Inflammatory macrophage treated with lipopolysaccharide for 4 hours (primary cell): ENCODE measurements at regions not wholly inside any gene's neighbourhood (a gene's known extent, or its start where the extent isn't known, plus 50 kb on each side); places are given as distances from the start of the nearest gene placed in this dataset.

Experiments
- DNase-seq: peaks from one replicate; pipeline ENCODE4 v3.0.0-alpha.2; 2020

DNA sequence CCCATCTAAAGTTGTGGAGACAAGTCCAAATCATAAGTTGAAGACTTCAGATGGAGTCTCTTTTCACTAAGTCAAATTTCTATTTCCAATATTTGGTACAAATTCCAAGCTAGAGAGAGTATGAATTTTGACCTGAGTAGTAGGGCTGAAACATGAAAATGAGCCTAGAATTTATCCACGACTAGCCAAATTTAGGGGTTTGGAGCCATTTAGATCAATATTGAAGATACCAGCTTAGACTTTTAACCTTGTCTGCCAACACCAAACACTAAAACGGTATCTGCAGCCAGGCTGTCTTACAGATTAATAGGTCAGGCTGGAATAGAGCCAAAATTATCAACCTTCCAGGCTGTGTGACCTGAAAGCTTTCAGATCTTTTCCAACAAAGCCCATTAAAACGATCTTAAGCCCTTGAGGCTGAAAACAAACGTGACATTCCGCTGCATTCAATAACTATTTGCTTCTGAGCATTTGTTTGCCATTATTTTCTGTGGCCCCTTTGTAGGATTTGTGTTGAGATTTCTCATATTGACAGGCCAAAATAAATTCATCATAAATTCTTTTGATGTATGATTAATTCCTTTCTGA is 268.7 kb upstream of the DKK2 start:
- no peak for DNase-seq

DNA sequence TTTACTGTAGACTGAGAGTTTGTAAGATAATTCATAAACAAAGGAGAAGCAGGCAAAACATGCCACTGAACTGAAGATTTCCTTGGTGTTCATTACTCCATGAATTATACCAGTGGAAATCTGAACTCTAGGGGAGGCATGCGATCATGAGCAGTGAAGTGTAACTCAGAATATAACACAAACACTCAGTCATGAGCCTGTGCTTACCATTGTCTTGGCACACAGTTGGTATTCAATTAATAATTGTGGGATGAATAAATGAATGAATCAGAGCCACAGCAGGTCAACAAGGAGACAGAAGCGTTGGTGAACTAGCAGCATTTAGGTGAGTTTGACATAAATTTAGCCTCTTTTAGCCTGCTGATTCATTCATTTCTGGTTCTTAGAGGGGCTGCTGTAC is 263.5 kb upstream of the DKK2 start:
- no peak for DNase-seq

DNA sequence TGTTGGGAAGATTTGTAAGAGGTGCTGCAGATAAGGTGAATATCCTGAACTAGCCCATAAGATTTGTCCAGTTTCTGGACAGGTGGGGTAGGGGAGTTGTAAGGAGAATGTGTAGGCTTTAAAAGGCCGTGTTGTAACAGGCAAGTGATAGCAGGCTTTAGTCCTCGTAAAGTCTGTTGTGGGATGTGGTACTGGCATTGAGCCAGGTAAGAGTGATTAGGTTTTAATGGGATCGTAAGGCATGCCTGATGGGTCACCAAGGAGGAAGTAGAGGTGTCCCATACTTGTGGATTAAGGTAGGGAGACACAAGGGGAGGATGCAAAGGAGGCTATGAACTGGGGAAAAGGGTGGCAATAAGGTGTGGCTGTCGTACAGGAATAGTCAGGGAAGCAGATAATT is 256.9 kb upstream of the DKK2 start:
- DNase-seq = no peak

DNA sequence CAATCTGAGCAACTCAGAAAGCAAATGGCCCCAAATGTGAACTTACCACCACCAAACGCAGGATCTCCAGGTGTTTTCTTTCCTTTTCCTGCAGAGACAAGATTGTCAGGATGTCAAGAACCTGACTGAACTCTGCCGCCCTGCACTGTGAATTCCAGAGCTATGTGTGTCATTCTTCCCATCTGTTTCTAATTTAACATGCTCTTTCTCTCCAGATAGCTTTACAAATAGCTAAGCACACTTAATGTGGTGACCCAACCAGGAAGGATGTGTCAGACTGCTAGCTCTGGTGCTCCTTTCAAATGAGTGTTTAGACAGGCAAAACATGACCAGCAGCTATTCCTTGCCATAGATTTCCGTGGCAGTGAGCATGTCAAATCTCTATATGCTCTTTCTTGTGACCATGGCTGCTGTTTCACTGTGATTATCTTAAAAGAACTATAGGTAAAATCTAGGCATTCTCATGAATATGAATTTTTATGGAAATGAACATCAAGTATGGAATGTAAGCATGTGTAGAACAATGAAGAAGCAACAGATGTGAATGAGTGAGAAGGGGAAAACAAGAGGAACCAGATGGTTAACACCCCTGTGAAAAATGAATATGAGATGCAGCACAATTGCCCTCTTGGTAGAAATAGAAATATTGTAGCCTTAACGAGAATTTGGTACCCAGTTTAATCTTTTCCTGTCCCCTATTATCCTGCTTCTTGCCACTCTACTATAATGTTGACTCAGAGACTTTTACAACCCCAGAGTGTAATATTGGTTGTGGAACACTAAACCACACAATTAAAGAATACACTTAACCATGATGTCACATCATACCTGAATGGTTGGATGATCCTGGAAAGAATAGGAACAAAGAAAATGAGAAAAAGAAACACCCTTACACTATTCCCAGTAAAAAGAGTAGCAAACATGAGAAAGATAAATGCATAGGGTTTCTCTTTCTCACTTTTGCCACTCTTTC is 247.8 kb upstream of the DKK2 start:
- no peak for DNase-seq

DNA sequence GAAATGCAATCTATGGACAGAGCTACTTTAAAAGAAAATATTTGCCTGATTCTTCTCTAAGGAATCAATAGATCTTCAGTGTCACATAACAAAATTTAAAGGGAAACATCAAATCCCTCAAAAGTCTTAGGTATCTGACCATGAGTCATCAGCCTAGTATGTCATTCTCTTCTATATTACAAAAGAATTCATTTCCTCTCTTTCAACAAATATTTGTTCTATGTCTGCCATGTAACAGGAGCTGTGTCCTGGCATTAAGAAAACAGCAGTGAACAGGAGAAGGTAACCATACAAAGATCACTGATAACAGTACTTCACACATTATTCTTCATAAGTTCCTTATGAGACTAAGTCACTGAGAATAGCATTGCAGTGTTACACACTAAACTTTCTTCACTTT is 243.6 kb upstream of the DKK2 start:
- DNase-seq = no peak

DNA sequence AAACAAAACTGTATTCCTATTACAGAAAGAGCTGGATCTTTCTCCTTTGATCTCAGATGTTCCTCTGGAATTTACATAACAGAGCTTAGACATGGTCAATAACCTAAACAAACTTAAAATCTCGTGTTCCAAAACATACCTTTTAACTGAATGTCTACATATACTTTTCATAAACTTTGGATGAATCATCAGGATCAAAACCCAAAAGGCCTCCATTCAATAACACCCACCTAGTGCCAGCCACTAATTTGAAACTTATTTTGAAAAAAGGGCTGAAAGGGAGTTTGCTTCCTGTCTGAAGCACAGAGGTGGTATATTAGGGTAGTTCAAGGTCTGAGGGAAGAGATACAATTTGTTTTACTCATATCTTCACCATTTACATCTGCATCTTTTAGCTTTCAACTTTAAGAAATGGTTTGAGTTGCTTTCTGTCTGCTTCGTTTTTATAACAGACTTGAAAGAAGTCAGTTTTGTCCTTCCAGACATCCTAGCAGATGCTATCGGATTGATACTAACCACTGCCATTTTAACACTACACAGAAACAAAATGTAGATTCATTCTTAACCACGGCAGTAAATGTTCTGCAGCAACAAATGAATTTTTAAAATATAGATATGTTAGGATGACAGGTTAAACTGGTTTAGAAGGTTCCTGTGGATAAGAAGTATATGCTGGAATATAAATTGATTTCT is 242.8 kb upstream of the DKK2 start:
- no peak for DNase-seq

DNA sequence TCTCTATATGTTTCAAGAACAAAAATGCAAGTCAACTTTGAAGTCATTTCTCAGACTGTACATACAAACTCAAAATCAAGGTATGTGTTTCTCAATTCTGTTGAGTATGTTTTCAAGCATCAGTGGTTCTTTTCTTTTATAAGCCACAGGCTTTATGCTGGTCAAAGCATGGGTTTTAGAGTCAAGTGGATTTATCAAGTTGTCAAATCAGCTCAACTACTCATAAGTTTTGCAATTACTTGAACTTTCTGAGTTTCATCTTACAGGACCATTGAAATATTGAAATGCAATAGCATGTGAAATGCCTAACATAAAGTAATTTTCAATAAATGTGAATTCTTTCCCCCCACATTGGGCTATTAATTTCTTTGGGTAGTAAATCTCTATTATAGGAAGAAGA is 239.9 kb upstream of the DKK2 start:
- no peak for DNase-seq

DNA sequence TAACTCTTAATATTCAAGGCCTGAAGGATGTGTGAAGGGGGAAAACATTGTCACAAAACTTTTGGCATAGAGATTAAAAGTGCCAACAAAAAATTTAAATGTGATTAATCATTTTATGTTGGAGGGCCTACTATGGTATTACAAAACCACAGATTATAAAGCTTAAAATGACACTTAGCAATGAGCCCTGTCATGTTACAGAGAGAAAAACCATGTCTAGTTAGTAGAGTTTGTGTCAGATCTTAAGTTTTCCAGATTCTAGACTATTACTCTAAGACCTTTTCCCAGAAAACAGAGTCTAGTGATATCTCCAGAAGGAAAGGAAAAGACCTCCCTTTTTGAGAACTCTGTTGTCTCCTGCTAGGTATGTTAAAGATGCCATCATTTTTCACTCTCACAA is 239.1 kb upstream of the DKK2 start:
- no peak for DNase-seq

DNA sequence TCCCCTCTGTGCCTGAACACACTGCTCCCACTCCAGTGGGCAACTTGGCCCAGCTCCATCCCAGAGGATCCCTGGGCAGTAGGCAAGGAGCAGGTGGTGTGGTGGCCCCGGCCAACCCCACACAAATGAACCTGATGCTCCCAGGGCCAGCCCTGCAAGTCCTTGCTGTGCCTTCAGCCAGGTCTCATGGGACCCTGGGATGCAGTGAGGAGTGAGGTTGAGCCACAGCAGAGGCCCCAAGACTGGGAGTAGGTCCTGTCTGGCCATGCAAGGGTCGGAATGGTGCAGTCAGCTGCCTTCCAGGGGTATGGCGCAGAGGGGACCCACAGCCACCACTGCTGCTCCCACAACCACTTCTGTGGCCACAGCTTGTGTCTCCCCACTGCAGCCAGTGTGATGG is 234.5 kb upstream of the DKK2 start:
- no peak for DNase-seq

DNA sequence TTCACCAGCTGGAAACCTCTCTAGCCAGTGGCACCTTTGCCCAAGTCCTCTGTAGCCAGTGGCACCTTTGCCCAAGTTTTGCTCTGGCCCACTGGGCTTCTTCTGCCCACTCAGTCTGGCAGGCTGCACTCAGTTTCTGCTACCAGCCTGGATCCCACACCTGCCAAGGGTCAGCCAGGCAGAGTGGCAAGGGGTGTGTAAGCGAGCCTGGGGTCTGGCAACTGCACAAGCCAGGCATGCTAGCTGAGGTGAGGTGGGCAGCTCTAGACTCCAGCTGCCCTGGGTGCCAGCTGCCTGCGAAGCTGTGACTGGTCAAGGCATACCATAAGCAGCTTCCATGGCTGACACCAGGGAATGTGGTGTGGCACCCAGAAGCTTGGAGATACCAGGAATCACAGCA is 233.1 kb upstream of the DKK2 start:
- DNase-seq = no peak

DNA sequence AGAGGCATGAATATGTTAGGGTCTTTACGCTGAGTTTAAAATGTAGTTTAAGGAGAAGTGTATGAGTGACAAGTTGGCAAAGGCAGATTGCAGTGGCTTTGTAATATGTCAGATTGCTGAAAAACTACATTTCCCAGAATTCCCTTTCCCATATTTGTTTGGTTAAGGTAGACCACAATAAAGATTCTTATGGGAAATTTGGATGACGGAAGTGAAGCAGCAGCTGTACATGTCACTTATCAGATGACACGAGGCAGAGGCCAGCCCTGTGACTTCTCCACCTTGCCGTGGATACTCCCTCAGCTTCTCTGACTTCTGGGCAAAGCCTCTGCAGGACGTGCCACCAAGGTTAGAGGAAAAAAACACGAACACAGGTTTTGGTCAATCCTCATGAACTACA is 229.7 kb upstream of the DKK2 start:
- DNase-seq = no peak

DNA sequence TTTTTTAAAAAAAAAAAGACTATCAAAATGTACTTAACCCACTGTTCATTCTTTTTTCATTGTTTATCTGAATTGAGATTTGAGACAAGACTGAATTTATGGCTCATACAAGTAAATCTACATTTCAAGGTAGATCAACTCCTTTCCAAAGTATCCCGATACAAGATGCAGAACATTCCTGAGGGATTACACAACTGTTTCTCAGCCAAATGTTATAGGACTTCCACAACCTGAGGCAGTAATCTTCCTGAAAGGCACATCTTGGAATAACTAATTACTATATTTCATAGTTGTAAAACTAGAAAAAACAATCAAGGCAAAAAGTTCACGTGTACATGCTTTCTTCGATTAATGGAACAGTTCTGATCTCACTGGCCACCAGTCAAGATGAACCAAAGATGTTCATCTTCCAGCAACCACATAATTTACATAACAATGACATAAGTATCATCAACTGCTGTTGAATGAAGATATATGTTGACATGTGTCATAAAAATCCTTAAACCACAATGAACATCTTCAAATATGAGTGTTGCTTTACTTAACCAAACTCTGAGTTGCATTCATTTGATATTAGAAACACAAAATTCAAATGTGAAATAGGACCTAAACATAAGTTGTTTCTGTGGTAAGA is 225.2 kb upstream of the DKK2 start:
- no peak for DNase-seq

DNA sequence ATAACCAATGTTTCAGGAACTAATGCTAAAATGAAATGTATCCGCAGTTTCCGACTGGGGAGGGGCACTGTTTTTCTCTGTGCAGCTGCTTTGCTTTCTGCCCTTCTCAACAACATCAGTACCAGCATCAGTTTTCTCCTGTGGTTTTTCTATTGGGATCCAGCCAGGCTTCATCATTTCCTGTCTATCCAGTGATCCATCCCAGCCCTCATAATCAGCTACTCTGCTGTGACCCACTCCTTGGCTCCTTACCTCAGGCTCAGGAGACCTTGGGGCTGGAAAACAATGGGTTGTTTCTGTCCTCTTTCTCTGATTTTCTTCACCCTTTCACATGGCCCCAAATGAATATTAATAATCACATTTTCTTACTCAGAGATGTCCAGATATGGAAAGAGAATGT is 222.2 kb upstream of the DKK2 start:
- no peak for DNase-seq

DNA sequence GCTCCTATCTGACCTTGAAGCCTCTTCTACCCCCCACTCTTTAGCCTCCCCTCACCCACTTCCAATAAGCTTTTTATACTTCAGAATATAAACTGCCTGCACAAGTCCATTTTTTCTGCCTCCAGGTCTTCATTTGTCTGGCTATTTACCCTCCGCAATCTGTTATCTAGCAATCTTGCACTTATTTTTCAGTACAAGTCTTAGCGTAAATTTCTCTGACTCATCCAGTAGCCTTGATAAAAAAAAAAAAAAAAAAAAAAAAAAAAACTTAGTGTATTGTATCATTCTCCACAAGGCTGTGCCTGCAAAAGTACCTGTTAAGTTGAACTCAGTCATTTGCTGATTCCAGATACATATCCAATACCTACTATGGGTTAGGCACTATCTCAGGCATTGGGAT is 219.5 kb upstream of the DKK2 start:
- no peak for DNase-seq

DNA sequence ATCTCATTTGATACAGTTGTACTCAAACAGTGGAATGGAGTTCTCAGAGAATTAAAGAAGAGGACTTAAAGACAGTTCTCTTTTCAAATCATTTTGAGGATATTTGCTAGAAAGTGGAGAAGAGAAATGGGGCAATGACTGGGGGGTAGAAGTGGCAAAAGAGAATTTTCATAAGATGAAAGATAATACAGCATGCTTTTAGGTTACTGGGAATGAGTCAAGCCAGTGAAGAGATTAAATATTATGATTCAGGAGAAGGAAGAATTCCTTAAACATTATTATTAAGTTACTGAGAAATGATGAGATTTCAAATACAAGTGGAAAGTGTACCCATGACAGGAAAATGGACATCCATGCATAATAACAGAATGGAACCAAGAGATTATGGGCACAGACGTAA is 219.0 kb upstream of the DKK2 start:
- DNase-seq = no peak

DNA sequence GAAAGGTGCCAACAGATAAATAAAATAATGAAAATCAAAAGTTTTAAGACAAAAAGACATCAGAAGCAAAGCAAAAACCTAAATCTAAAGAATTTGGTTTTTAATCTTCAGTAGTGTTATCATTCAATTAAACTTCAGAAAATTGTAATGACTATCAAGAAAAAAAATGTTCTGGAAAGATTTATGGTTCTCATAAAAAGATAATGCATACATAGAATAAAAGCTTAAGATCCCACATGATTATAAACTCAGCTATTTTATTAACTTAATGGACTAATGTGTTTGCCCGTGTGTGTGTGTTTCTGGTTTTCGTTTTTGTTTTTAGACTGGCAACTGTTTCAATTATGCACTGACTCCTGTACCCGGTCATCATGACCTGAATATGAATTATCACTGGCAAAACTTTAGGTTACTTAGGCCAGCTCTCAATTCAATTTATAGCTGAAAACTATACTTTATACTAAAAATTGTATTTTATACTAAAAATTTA is 217.5 kb upstream of the DKK2 start:
- no peak for DNase-seq

DNA sequence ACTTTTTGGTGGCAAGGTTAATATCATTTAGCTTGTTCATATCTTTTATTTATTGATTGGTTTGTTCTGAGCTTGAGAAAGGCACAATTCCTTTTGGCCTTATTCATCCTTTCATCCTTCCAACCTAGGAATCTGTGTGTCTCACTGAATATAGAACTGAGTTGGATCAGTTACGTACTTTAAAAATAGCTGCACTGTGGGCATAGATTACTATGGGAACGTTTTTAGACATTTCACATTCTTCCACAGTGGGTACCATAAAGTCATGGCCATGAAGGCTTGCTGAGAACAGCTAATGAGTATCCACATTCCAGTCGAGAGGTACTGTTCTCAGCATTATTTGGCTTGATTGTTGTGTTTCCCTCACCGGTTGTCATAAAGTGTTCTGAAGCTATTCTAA is 217.0 kb upstream of the DKK2 start:
- DNase-seq = no peak

DNA sequence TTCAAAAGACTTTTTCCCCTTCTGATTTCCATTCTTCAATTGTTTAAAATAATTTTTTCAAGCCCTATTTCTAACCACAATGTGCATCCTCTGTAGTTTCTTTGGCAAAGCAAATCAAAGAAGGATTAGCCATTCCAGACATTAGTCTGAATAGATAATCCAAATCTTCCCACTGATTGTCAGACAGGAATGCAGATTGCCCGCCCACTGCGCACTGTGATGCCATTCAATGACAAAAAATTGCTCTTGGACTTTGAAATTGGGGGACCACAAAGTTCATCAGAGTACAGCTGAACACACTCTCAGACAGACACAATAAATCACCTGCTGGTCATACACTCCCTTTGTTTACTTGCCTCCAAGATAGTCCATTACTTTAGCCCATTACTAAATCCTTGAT is 216.5 kb upstream of the DKK2 start:
- no peak for DNase-seq

DNA sequence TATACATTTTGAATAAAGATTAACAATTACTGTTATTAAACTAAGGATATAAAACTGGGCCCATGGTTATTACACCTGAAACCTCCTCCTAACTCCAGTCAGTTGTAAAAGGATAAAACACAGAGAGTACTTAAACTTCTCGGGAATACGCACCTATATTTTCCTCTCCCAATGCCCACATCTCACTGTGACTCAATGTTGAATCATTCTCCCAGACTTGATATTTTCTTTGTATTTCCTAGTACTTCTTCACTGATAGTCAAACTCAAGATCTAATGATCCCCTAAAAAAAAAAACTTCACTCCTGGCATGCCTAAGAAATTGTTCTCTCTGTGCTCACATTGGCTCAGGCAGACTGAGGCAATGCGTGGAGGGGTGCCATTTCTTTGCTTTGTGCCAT is 212.5 kb upstream of the DKK2 start:
- DNase-seq = no peak

DNA sequence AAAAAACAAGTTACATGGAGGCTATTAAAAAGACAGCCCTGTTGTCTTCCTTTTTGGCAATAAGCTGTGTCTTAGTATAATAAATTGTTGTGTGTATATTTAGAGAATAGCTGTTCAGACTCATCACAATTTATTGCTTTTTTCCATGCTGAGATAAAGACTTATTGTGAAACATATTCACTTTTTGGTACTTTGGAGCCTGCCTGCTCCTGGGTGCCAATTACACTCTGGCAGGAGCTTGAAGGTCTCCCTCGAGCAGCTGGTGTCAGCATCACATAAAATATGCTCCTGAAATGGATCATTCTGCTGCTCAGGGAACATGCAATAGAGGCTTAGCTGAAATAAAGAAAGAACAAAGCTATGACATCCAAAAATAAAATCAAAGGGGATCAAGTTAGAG is 211.6 kb upstream of the DKK2 start:
- no peak for DNase-seq

DNA sequence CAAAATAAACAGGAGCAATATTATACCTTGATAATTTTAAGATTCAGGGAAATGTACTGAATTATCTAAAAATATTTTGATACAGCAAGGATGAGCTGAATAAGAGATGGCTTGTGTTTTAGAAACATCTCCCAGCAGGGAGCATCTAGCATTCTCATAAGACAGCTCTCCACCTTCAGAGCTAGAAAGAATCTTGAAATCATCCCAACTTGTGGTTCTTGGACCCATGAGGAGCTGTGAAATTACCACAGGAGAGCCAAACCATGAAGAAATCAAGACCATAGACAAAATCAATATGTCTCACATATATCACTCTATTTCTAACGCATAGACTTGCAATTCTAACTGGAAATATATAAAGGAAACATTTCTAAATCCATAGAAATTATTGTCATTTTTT is 210.6 kb upstream of the DKK2 start:
- DNase-seq = no peak

DNA sequence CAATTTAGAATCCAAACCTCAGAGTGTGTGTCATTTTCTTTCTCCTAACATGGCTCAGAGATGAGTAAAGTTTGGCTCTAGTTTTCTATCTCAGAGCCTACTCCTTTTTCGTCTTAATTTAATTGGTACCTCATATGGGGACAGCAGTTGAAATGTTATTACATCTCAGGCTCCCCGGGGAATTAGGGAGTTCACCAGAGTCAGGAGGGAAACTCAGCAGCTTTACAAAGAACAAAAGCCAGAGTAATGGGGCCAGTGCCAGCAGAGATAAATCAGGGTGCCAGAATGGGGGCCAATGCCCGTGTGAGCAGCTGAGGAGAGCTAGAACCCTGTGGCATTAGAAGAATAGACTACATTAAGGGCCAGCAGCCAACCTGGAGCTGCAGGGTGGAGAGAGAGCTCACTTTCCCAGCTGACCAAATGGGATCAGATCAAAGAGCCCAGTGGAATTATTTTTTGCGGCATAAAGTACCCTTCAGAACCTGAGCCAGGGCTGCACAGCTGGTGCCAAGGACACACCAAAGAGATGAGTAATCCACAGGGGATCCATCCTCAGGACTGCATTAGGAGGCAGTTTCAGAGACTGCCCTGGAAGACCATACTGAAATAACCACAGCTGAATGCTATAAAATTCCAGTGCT is 207.1 kb upstream of the DKK2 start:
- no peak for DNase-seq

DNA sequence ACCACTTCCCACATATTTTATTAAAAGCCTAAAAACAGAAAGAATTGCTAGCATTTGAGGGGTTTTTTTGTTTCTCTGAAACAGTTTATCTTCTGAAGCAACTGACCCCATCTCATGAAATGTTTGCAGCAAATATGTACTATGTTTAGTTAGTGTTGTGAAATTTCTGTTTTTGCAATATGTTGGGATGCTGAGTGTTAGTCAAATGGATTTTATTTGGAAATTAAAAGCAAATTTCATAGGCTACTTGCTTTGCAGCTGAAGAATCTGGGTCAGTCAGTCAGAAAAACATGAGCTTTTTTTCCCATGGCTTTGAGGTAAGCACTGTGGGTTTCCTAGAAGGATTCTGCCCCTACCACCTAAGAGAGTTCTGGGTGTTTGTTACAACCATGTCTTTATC is 184.9 kb upstream of the DKK2 start:
- no peak for DNase-seq
